ENCODE measurements at regions not wholly inside any gene's neighbourhood (a gene's known extent, or its start where the extent isn't known, plus 50 kb on each side); places are given as distances from the start of the nearest gene placed in this dataset.

DNA sequence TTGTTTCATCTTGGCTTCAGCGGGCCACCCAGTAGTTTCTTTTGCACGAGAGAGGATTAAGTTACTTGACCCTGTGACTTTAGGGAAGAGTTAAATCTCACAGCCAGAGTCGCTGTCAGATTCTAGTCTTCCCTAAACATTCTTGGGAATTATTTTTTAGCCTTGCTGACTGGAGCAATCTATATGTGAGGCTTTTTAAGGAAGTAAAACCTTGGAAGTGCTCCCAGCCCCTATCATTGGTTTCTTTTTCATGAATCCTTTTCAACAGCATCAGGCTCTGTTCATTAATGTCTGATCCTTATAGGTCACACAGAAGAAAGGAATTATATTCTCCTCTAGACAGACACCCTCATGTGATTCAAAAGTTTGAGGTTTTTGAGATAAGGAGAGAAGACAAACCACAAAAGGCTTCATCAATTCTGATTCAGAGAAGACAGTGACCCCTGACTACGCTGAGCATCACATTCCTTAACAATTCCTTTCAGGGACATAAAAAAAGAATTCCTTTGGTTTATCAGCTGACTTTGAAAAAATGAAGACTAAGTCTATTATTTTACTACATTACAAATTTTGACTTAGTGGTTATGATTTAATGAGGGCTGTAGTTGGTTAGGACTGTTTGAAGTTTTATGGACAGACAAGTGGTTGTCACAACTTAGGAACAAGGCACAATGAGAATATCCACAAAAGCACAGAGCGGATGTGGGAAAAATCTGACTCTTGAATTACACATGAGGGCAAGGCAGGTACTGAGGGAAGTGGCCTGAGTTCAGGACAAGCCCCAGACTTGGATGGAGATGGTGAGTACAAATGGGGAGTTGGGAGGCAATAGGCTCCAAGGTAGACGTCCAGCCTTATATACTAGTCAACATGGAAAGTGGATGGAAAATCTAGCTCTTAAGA, 171.1 kb upstream of the STT3B start:
- POLR2A ChIA-PET: no interaction called here
- no peak overlapping the region for H3K4me3 ChIP-seq (replicated peaks in 1 of 3; ENCODE audit: insufficient read depth in 1 of 3, low read depth in 1 of 3, low read length in 3 of 3)
- no peak for DNase-seq (ENCODE audit: low read depth, low spot score)
- CTCF ChIA-PET: no interaction called here
- dilution Hi-C loops (cut with MboI; ENCODE audit: extremely low pct_ligation_motif_present, low sequenced_read_pairs): no loop called here
- no peak overlapping the region for H2AFZ ChIP-seq (ENCODE audit: low read depth, low read length)
- H3K9me3 ChIP-seq (replicated peaks; ENCODE audit: control insufficient read depth, insufficient read depth, low read length): no peaks in the 10 kb centered on the region
- H3K27me3 ChIP-seq (ENCODE audit: control insufficient read depth in 2 of 2, insufficient read depth in 2 of 2, low read length in 2 of 2): no peaks in the 10 kb centered on the region
- no peak for FAIRE-seq
- H3K36me3 ChIP-seq (ENCODE audit: control insufficient read depth in 2 of 2, extremely low read depth in 1 of 2, insufficient read depth in 2 of 2, low read length in 2 of 2): no peaks in the 10 kb centered on the region
- TF ChIP-seq EZH2 (IDR thresholded peaks at IDR 0.05; ENCODE audit: borderline replicate concordance, low read depth, low read length, severe bottlenecking) (no peak), MYC (IDR thresholded peaks at IDR 0.05; ENCODE audit: low read depth, low read length) (no peak), JUN (IDR thresholded peaks at IDR 0.05; ENCODE audit: borderline replicate concordance, insufficient read depth, insufficient read length, low read depth) (no peak), FOS (IDR thresholded peaks at IDR 0.05; ENCODE audit: borderline replicate concordance, insufficient read depth, low read length) (no peak), POLR2A (IDR thresholded peaks at IDR 0.05; ENCODE audit: low read depth, low read length) (no peak), POLR2AphosphoS5 (IDR thresholded peaks at IDR 0.05; ENCODE audit: insufficient read depth, low read depth, low read length) (no peak), GATA2 (IDR thresholded peaks at IDR 0.05; ENCODE audit: insufficient read depth, insufficient read length, low read depth, low read length) (no peak)
- TF ChIP-seq, protein P1, sequence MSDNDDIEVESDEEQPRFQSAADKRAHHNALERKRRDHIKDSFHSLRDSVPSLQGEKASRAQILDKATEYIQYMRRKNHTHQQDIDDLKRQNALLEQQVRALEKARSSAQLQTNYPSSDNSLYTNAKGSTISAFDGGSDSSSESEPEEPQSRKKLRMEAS (IDR thresholded peaks at IDR 0.05; ENCODE audit: insufficient read depth, insufficient read length): no peak
- TF ChIP-seq, protein P2, sequence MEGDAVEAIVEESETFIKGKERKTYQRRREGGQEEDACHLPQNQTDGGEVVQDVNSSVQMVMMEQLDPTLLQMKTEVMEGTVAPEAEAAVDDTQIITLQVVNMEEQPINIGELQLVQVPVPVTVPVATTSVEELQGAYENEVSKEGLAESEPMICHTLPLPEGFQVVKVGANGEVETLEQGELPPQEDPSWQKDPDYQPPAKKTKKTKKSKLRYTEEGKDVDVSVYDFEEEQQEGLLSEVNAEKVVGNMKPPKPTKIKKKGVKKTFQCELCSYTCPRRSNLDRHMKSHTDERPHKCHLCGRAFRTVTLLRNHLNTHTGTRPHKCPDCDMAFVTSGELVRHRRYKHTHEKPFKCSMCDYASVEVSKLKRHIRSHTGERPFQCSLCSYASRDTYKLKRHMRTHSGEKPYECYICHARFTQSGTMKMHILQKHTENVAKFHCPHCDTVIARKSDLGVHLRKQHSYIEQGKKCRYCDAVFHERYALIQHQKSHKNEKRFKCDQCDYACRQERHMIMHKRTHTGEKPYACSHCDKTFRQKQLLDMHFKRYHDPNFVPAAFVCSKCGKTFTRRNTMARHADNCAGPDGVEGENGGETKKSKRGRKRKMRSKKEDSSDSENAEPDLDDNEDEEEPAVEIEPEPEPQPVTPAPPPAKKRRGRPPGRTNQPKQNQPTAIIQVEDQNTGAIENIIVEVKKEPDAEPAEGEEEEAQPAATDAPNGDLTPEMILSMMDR (IDR thresholded peaks at IDR 0.05; ENCODE audit: extremely low read depth in 1 of 2, insufficient read depth in 1 of 2, low read depth in 1 of 2, low read length in 2 of 2): no peak
- BruUV-seq (replicated peaks): no TSS peak
- intact Hi-C loops (cut with micrococcal nuclease): no loop called here
- no peak overlapping the region for H3K9ac ChIP-seq (replicated peaks; ENCODE audit: extremely low read depth, insufficient read depth, low read length)
- no peak overlapping the region for H3K4me2 ChIP-seq (ENCODE audit: insufficient read depth, low read length)
- H3K9me1 ChIP-seq (replicated peaks; ENCODE audit: control insufficient read depth, extremely low read depth, insufficient read depth, low read length): peaks cover 2% of the 10 kb centered on the region
- no peaks in the 10 kb centered on the region for H3K79me2 ChIP-seq (ENCODE audit: control insufficient read depth, insufficient read depth, low read length)
- H3K27ac ChIP-seq (ENCODE audit: insufficient read depth, low read depth, low read length): no peak overlapping the region
- H4K20me1 ChIP-seq (replicated peaks; ENCODE audit: control insufficient read depth, extremely low read depth, insufficient read depth, low read length): no peaks in the 10 kb centered on the region
- no peaks in the 10 kb centered on the region for H3K4me1 ChIP-seq (ENCODE audit: control insufficient read depth, extremely low read depth, insufficient read depth, low read length)

Data from endothelial cell of umbilical vein (primary cell).